HG03108 (cell line): ENCODE measurements at regions not wholly inside any gene's neighbourhood (a gene's known extent, or its start where the extent isn't known, plus 50 kb on each side); places are given as distances from the start of the nearest gene placed in this dataset.
"Not testable (repeated sequence)": the region's sequence is repeated elsewhere in the genome, so short reads cannot be mapped to it uniquely, and the experiment has no call there.

Source experiments
- ATAC-seq: cut with Tn5 transposase; IDR thresholded peaks from one replicate; pipeline ENCODE4 v1.9.1; 2021; ENCODE audit warnings: moderate library complexity; ENCODE audit not compliant: unreplicated experiment

GRCh38 chr2:7094231-7094741, 177.1 kb downstream of the RNF144A start:
- ATAC-seq: no peak

GRCh38 chr2:7096726-7097352, 179.6 kb downstream of the RNF144A start:
- no peak for ATAC-seq

- ATAC-seq: peak; percentile 85
These were observed 180.2 kb downstream of the RNF144A start for GRCh38 chr2:7097353-7097895.

GRCh38 chr2:7098816-7099215, 181.6 kb downstream of the RNF144A start:
- ATAC-seq: no peak

DNA sequence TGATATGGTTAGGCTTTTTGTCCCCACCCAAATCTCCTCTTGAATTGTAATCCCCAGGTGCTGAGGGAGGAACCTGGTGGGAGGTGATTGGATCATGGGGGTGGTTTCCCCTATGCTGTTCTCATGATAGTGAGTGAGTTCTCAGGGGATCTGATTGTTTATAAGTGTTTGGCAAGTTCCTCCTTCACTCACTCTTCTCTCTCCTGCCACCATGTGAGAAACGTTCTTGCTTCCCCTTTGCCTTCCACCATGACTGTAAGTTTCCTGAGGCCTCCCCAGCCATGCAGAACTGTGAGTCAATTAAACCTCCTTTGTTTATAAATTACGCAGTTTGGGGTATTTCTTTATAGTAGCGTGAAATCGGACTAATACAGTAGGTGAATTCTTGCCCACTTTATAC, 182.5 kb downstream of the RNF144A start:
- ATAC-seq: not testable (repeated sequence)

DNA sequence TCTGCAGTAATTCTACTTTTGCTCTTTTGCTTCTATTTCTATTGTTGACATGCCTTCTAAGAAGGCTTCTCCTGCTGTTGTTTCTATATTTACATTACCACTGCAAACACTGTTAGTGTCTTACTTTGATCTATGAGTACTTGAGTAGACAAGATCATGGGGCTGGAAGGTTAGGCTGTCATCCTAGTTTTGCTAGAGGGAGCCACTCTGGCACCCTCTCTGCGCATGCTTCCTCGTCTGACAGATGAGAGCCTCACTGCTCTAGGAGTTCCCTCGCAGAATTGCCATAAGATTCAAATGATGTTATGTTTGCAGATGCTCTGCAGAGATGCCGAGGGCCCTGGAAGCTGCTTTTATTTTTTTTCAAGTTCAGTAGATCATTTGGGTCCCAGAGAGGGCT, 185.6 kb downstream of the RNF144A start:
- ATAC-seq: no peak

- no peak for ATAC-seq
These were observed 191.8 kb downstream of the RNF144A start for GRCh38 chr2:7108792-7109532.

DNA sequence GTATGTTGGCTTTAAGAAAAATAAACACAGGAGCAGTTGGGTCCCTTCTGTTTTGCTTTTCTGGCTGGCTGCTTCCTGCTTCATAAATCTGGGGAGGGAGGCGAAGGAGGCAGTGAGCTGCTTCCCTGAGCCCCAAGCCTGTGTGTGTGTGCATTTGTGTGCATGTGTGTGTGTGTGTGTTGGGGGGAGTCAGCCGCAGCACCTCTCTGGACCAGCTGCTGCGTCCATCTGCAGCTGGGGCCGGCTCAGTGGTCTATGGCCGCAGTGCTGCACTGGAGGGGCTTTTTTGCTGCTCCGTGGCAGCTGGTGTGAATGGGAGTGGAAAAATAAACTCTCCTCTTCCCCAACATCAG, 192.3 kb downstream of the RNF144A start:
- no peak for ATAC-seq

GRCh38 chr2:7111626-7112025, 194.4 kb downstream of the RNF144A start:
- ATAC-seq: no peak

DNA sequence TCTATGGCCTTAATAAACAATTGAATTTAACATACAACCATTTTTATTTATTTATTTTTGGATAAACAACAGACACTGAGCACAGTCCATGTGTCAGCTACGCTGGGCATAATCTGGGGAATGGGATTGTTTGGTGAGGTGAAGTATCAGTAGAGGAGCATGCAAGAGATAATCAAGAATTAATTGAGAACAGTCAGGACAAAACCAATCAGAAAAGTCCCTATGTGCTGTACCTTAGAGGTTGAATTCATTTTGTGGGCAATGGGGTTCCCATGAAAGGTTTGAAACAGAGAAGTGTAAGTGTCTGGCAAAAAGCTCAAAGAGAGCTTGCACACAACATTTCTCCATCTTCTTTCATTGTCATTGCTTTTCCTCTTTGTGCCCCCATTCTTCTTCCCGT, 198.2 kb downstream of the RNF144A start:
- ATAC-seq: no peak

GRCh38 chr2:7115906-7116305, 198.7 kb downstream of the RNF144A start:
- no peak for ATAC-seq

DNA sequence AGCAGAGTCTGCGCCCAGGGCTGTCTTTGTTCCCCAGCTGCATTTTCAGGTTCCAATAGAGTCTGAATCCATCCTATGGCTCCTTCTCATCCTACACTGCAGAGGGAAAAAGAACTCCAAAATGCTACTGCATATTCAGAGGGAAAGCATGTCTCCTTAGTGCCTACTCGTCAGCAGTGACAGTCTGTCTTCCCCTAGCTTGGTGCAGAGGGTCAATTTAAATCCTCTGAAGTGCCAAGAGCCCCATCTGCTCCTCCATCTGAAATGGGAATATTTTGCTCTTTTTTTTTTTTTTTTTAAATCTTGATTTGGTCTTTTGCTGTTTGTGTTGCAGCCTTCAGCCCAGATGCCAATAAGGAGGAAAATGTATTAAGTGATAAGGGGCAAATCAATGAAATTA, 199.3 kb downstream of the RNF144A start:
- ATAC-seq: no peak

DNA sequence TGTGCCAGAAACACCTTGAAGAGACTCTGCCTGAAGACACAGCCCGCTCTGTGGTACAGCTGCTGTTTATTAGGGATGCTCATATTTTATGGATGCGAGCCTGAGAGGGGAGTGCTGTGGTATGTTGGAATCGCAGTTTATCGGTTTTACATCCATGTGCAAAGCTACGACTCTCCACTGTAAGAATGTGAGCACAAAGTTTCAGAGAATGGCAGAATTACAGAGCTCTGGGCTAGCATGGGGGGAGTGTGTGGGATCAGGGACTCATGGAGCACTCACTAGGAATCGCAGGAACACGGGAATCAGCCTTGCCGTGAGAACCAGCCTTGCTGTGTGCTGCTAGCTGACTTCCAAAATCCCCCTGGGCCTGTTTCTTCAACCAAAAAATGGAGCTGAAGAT, 199.9 kb downstream of the RNF144A start:
- ATAC-seq: no peak

DNA sequence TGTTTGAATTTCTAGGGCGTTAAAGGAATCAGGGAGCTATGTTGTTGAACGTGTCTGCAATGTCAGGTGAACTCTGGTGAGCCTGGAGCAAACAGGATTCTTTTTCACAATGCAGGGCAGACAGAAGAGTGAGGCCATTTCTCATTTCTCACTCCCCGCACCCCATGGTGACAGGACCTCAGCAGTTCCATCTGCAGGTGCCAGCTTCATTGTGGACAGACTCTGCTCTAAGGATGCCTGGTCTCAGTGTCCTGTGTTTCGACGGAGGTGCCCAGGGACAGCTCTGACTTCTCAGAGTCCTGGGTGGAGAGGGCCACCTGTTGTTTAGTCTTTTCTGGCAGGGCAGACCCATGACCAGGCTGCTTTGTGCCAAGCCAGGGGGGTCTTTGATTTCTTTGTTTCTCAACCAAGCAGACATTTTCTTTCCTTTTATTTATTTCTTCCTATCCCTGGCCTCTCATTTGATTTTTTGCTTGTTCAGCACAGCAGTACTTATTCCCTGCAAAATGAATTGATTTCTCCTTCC, 201.5 kb downstream of the RNF144A start:
- ATAC-seq: no peak

GRCh38 chr2:7119132-7119835, 202.1 kb downstream of the RNF144A start:
- ATAC-seq: no peak

- no peak for ATAC-seq
These were observed 204.6 kb downstream of the RNF144A start for GRCh38 chr2:7121851-7122250.

DNA sequence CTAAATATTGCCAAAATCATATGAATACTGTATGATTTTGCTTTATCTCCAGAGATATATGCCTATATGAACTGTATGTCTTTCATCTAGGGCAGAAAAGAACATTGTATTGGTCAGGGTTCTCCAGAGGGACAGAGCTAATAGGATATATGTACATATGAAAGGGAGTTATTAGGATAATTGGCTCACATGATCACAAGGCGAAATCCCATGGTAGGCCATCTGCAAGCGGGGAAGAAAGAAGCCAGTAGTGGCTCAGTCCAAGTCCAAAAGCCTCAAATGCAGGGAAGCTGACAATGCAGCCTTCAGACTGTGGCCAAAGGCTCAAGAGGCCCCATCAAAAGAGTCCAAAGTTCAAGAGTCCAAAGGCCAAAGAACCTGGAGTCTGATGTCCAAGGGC, 209.9 kb downstream of the RNF144A start:
- no peak for ATAC-seq

DNA sequence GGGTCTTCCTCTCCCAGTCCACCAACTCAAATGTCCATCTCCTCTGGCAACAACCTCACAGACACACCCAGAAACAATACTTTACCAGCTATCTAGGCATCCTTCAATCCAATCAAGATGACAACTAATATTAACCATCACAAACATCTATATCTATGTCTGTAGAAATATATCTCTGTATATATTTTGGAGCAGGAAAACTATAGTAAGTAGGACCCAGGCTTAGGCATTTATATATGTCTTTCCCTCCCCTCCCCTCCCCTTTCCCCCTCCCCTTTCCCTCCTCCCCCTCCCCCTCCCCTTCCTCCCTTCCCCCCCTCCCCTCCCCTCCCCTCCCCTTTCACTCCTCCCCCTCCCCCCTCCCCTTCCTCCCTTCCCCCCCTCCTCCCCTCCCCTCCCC, 210.5 kb downstream of the RNF144A start:
- ATAC-seq: no peak

GRCh38 chr2:7131261-7131660, 214.0 kb downstream of the RNF144A start:
- no peak for ATAC-seq

GRCh38 chr2:7132753-7133152, 215.5 kb downstream of the RNF144A start:
- ATAC-seq: no peak

DNA sequence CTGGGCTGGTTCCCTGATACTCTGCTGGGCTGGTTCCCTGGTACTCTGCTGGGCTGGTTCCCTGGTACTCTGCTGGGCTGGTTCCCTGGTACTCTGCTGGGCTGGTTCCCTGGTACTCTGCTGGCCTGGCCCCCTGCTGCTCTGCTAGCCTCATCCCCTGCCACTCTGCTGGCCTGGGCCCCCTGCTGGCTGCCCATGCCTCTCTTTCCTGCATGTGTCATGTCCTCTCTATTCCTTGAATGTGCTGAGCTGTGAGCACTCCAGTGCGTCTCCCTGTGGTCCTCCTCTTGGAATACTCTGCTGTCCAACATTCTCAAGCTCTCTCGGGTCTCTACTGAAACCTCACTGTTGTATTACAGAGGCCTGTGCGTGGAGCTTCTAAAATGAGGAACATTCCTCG, 216.3 kb downstream of the RNF144A start:
- ATAC-seq: no peak
